ENCODE measurements at regions not wholly inside any gene's neighbourhood (a gene's known extent, or its start where the extent isn't known, plus 50 kb on each side); places are given as distances from the start of the nearest gene placed in this dataset.

- no peak for DNase-seq (ENCODE audit: low read depth)
Measured at GRCh38 chr6:164854526-164854925, 454.9 kb downstream of the C6orf118 start.

GRCh38 chr6:164845773-164846172 lies 463.6 kb downstream of the C6orf118 start:
- no peaks in the 10 kb centered on the region for H3K27me3 ChIP-seq (ENCODE audit: control insufficient read depth, insufficient read depth, low read length)
- no peak for DNase-seq (ENCODE audit: low read depth)
- no peak overlapping the region for H3K4me3 ChIP-seq (ENCODE audit: low read depth, low read length)
- H3K36me3 ChIP-seq (ENCODE audit: control insufficient read depth, insufficient read depth, low read length), result no peaks in the 10 kb centered on the region
- TF ChIP-seq CTCF (IDR thresholded peaks at IDR 0.05; ENCODE audit: insufficient read depth, low read length, poor library complexity, severe bottlenecking), result no peak

More at GRCh38 chr6:164854526-164854925, 454.9 kb downstream of the C6orf118 start:
- H3K36me3 ChIP-seq (ENCODE audit: control insufficient read depth, insufficient read depth, low read length), result no peaks in the 10 kb centered on the region
- H3K27me3 ChIP-seq (ENCODE audit: control insufficient read depth, insufficient read depth, low read length), result no peaks in the 10 kb centered on the region
- H3K4me3 ChIP-seq (ENCODE audit: low read depth, low read length), result no peak overlapping the region
- TF ChIP-seq CTCF (IDR thresholded peaks at IDR 0.05; ENCODE audit: insufficient read depth, low read length, poor library complexity, severe bottlenecking), result no peak

GRCh38 chr6:164842085-164842484 lies 467.3 kb downstream of the C6orf118 start:
- DNase-seq (ENCODE audit: low read depth), result no peak
- no peaks in the 10 kb centered on the region for H3K36me3 ChIP-seq (ENCODE audit: control insufficient read depth, insufficient read depth, low read length)
- H3K27me3 ChIP-seq (ENCODE audit: control insufficient read depth, insufficient read depth, low read length), result no peaks in the 10 kb centered on the region
- TF ChIP-seq CTCF (IDR thresholded peaks at IDR 0.05; ENCODE audit: insufficient read depth, low read length, poor library complexity, severe bottlenecking), result no peak
- no peak overlapping the region for H3K4me3 ChIP-seq (ENCODE audit: low read depth, low read length)

GRCh38 chr6:164838068-164838615 lies 471.3 kb downstream of the C6orf118 start:
- no peaks in the 10 kb centered on the region for H3K36me3 ChIP-seq (ENCODE audit: control insufficient read depth, insufficient read depth, low read length)
- no peaks in the 10 kb centered on the region for H3K27me3 ChIP-seq (ENCODE audit: control insufficient read depth, insufficient read depth, low read length)
- no peak for DNase-seq (ENCODE audit: low read depth)
- H3K4me3 ChIP-seq (ENCODE audit: low read depth, low read length), result no peak overlapping the region
- no peak for TF ChIP-seq CTCF (IDR thresholded peaks at IDR 0.05; ENCODE audit: insufficient read depth, low read length, poor library complexity, severe bottlenecking)

- no peak for DNase-seq (ENCODE audit: low read depth)
- H3K27me3 ChIP-seq (ENCODE audit: control insufficient read depth, insufficient read depth, low read length), result no peaks in the 10 kb centered on the region
- TF ChIP-seq CTCF (IDR thresholded peaks at IDR 0.05; ENCODE audit: insufficient read depth, low read length, poor library complexity, severe bottlenecking), result no peak
- no peak overlapping the region for H3K4me3 ChIP-seq (ENCODE audit: low read depth, low read length)
- H3K36me3 ChIP-seq (ENCODE audit: control insufficient read depth, insufficient read depth, low read length), result no peaks in the 10 kb centered on the region
Measured at GRCh38 chr6:164836486-164836885, 472.9 kb downstream of the C6orf118 start.

GRCh38 chr6:164832410-164832809 lies 477.0 kb downstream of the C6orf118 start:
- DNase-seq (ENCODE audit: low read depth), result no peak
- no peak for TF ChIP-seq CTCF (IDR thresholded peaks at IDR 0.05; ENCODE audit: insufficient read depth, low read length, poor library complexity, severe bottlenecking)
- Histone ChIP-seq H3K27me3 (ENCODE audit: control insufficient read depth, insufficient read depth, low read length) (no peaks in the 10 kb centered on the region), H3K36me3 (ENCODE audit: control insufficient read depth, insufficient read depth, low read length) (no peaks in the 10 kb centered on the region), H3K4me3 (ENCODE audit: low read depth, low read length) (no peak overlapping the region)
